Uterus (tissue), 3 donors: ENCODE measurements at regions not wholly inside any gene's neighbourhood (a gene's known extent, or its start where the extent isn't known, plus 50 kb on each side); places are given as distances from the start of the nearest gene placed in this dataset.

ENCODE experiments used
- DNase-seq, 2 donors: peaks; one replicate each; pipeline ENCODE4 v3.0.0-alpha.2; 2019 to 2020
- H3K27ac ChIP-seq, 2 donors: fragments of 200-600 bp; sonication (generic); 1 replicate in 1 of 2; 2 replicates in 1 of 2; pipeline ENCODE4 v1.5.1; 2016 to 2018
- H3K27me3 ChIP-seq, 2 donors: fragments of 200-600 bp; sonication (generic); one replicate each; pipeline ENCODE4 v1.5.1; 2018 to 2019; ENCODE audit warnings: control low read depth in 1 of 2
- H3K36me3 ChIP-seq, 2 donors: fragments of 200-600 bp; sonication (generic); one replicate each; pipeline ENCODE4 v1.5.1; 2019; ENCODE audit warnings: control low read depth in 1 of 2
- H3K4me1 ChIP-seq, 2 donors: fragments of 200-600 bp; sonication (generic); one replicate each; pipeline ENCODE4 v1.5.1; 2018 to 2019; ENCODE audit warnings: control low read depth in 1 of 2
- H3K4me3 ChIP-seq, 2 donors: fragments of 200-600 bp; sonication (generic); 1 replicate in 1 of 2; 2 replicates in 1 of 2; pipeline ENCODE4 v1.5.1; 2018 to 2019; ENCODE audit warnings: mild to moderate bottlenecking in 1 of 2
- H3K9me3 ChIP-seq, 2 donors: fragments of 200-600 bp; sonication (generic); one replicate each; pipeline ENCODE4 v1.5.1; 2019; ENCODE audit warnings: control low read depth in 1 of 2
- POLR2A ChIP-seq, 2 donors: fragments of 450-650 bp; IDR thresholded peaks; one replicate each; pipeline ENCODE4 v1.6.1; 2016; ENCODE audit warnings: antibody characterized with exemption in 2 of 2, mild to moderate bottlenecking in 1 of 2, moderate library complexity in 1 of 2
- intact Hi-C: fragments of 100-400 bp; cut with DNase I; formaldehyde crosslinking; loops from one replicate; pipeline ENCODE4 v1.15.1; 2023; ENCODE audit warnings: low total_unique reads
- TF ChIP-seq, protein P1 (sequence below), 4 experiments: fragments of 200-600 bp in 2 of 4; fragments of 450-650 bp in 2 of 4; sonication (generic) in 2 of 4; IDR thresholded peaks; one replicate each; pipeline ENCODE4 v1.5.1; 2016 to 2019; ENCODE audit warnings: antibody characterized with exemption in 4 of 4, mild to moderate bottlenecking in 2 of 4, moderate library complexity in 1 of 4
- donor health status: DM: yes; HTN: yes; CAD: no.

DNA sequence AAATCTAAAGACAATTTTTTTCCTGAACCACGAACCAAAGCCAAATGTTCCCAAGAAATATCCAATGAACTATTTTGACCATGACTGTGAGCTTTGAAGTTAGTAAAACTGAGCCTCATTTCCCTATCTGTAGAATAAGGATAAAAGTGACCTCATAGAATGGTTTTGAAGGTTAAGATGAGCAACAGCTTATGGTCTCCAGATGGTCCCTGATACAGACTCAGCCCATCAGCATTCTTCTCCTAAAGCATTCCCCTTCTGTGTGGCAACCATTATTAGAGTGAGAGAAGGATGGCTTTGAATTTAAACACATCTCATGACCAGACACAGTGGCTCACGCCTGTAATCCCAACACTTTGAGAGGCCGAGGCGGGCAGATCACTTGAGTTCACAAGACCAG, 70.1 kb downstream of the COPRS start:
- intact Hi-C loops, result no loop called here
- Histone ChIP-seq H3K4me3 (no peak overlapping the region), H3K27ac (no peak overlapping the region), H3K9me3 (no peaks in the 10 kb centered on the region), H3K27me3 (no peaks in the 10 kb centered on the region), H3K4me1 (no peaks in the 10 kb centered on the region), H3K36me3 (no peaks in the 10 kb centered on the region)
- TF ChIP-seq, protein P1, sequence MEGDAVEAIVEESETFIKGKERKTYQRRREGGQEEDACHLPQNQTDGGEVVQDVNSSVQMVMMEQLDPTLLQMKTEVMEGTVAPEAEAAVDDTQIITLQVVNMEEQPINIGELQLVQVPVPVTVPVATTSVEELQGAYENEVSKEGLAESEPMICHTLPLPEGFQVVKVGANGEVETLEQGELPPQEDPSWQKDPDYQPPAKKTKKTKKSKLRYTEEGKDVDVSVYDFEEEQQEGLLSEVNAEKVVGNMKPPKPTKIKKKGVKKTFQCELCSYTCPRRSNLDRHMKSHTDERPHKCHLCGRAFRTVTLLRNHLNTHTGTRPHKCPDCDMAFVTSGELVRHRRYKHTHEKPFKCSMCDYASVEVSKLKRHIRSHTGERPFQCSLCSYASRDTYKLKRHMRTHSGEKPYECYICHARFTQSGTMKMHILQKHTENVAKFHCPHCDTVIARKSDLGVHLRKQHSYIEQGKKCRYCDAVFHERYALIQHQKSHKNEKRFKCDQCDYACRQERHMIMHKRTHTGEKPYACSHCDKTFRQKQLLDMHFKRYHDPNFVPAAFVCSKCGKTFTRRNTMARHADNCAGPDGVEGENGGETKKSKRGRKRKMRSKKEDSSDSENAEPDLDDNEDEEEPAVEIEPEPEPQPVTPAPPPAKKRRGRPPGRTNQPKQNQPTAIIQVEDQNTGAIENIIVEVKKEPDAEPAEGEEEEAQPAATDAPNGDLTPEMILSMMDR (IDR thresholded peaks at IDR 0.05), result no peak
- TF ChIP-seq POLR2A (IDR thresholded peaks at IDR 0.05), result no peak
- DNase-seq, result no peak

DNA sequence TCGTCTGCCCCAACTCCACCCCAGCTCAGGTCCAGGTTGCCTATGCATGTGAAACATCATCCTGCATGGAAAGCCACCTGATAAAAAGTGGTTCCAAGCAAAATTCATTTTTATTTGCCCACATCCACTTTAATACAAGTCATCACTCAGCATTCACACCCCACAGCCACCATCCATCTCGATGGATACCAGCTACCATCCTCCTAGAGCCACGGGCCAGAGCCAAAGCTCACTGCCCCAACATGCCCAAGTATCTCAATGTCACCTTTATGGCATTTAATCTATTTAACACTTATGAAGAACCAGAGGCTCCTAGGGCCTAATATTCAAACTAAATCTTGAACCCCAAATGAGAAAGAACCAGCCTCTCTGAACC, 70.5 kb downstream of the COPRS start:
- TF ChIP-seq POLR2A (IDR thresholded peaks at IDR 0.05), result no peak
- TF ChIP-seq, protein P1 (IDR thresholded peaks at IDR 0.05), result no peak
- Histone ChIP-seq H3K4me1 (no peaks in the 10 kb centered on the region), H3K27me3 (no peaks in the 10 kb centered on the region), H3K4me3 (no peak overlapping the region), H3K27ac (no peak overlapping the region), H3K9me3 (no peaks in the 10 kb centered on the region), H3K36me3 (no peaks in the 10 kb centered on the region)
- intact Hi-C loops, result no loop called here
- DNase-seq, result no peak

DNA sequence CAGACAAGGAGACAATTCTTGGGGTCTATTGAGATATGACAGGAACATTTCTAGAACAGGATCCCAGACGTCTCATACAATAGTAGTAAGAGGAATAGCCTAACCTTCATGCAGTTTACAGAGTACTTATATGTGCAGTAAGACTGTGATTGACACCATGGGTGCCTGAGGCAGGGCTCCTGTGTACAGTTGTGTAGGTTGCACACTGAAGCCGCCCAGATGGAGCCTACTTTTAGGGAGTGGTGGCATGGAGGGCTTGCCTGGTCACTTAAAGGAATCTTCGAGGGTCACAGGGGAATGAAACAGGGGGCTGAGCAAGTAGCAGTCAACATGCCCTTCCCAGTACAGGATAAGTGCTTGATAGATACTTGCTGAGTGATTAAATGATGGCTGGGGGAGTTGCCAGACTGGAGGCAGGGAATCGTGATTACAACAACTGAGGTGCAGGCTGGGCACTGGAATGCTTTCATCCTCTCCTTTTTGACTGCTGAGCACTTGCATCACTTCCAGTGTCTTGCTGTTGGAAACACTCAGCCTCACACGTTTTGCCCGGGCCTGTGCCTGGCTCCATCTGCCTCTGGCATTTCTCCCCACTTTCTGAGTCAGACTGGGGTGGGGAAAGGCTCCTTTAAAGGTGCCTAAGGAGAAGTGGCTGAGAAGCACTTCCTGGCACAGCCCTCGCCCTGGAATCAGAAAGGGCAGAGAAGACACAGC, 71.0 kb downstream of the COPRS start:
- H3K4me3 ChIP-seq, result no peak overlapping the region
- no peak overlapping the region for H3K27ac ChIP-seq
- no peaks in the 10 kb centered on the region for H3K9me3 ChIP-seq
- no peaks in the 10 kb centered on the region for H3K4me1 ChIP-seq
- no peaks in the 10 kb centered on the region for H3K27me3 ChIP-seq
- TF ChIP-seq, protein P1 (IDR thresholded peaks at IDR 0.05), result no peak
- no peak for TF ChIP-seq POLR2A (IDR thresholded peaks at IDR 0.05)
- intact Hi-C loops, result no loop called here
- H3K36me3 ChIP-seq, result no peaks in the 10 kb centered on the region
- peak; percentile 40 to 61 for DNase-seq

DNA sequence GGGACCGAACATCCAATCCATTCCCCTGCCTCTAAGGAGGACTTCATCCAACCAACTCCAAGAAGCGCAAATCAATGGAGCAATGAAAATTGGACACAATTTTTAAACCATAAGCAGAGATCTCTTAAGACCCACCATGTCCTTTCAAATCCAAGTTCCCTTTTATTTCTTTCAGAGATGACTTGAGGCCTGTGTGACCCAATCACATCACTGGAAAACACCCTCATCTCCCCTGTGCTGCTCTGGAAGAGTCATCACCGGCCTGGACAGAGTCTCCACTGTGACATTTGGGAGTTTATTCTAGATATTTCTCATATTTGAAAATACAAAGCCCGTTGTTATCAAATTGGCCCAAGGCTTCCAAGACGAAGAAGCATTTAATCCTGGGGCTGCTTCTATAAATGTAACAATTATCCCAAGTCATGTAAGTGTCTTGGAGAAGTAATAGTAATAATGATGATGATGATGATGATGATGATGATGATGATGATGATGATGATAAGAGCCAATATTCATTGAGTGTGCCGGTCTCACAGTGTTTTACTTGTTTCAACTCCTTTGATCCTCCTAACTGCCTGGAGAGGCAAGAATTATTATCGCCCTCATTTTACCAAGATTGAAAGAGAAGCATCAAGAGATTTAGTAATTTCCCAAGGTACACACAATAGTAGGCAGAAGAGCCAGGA, 72.1 kb downstream of the COPRS start:
- H3K27me3 ChIP-seq, result no peaks in the 10 kb centered on the region
- no peak overlapping the region for H3K4me3 ChIP-seq
- no peak for DNase-seq
- no peaks in the 10 kb centered on the region for H3K9me3 ChIP-seq
- H3K27ac ChIP-seq, result no peak overlapping the region
- TF ChIP-seq POLR2A (IDR thresholded peaks at IDR 0.05), result no peak
- TF ChIP-seq, protein P1 (IDR thresholded peaks at IDR 0.05), result no peak
- H3K36me3 ChIP-seq, result no peaks in the 10 kb centered on the region
- H3K4me1 ChIP-seq, result no peaks in the 10 kb centered on the region
- intact Hi-C loops, result no loop called here

DNA sequence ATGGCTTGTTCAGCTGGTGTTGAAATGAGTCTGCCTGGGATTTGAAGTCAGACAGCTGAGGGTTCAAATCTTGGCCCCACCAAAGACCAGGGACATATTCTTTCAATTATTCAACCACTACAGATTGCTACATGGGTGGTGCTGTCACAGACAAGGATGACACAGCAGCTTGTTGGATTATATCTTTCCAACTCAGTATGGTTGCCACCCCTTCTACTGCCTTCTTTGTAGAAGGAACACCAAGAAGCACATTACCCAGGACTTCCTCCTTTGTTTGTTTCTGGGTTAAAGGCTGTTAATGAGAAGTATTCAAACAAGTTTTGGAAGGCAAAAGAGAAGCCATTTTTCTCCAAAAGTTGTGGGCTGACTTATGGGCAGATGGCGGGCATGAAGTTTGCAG, 78.6 kb downstream of the COPRS start:
- H3K27ac ChIP-seq, result no peak overlapping the region
- intact Hi-C loops, result no loop called here
- H3K4me3 ChIP-seq, result no peak overlapping the region
- no peak for DNase-seq
- H3K36me3 ChIP-seq, result no peaks in the 10 kb centered on the region
- no peaks in the 10 kb centered on the region for H3K27me3 ChIP-seq
- no peaks in the 10 kb centered on the region for H3K9me3 ChIP-seq
- no peaks in the 10 kb centered on the region for H3K4me1 ChIP-seq
- no peak for TF ChIP-seq POLR2A (IDR thresholded peaks at IDR 0.05)
- TF ChIP-seq, protein P1 (IDR thresholded peaks at IDR 0.05), result no peak
